ENCODE measurements at regions not wholly inside any gene's neighbourhood (a gene's known extent, or its start where the extent isn't known, plus 50 kb on each side); places are given as distances from the start of the nearest gene placed in this dataset.

GRCh38 chr9:73743826-73744225, 592.2 kb downstream of the ANXA1 start:
- Histone ChIP-seq H3K4me3 (ENCODE audit: low read length) (no peak overlapping the region), H4K20me1 (ENCODE audit: control insufficient read depth, insufficient read depth, low read depth, low read length) (no peaks in the 10 kb centered on the region), H3K79me2 (ENCODE audit: control insufficient read depth, low read length) (no peaks in the 10 kb centered on the region), H3K27me3 (ENCODE audit: control insufficient read depth, low read length) (no peaks in the 10 kb centered on the region), H3K9me3 (ENCODE audit: control insufficient read depth, insufficient read depth, low read length) (no peaks in the 10 kb centered on the region), H3K36me3 (ENCODE audit: control insufficient read depth, low read length) (no peaks in the 10 kb centered on the region), H3F3A (ENCODE audit: control insufficient read depth, insufficient read depth) (no peaks in the 10 kb centered on the region), H3K4me2 (ENCODE audit: low read length) (no peak overlapping the region), H3K4me1 (ENCODE audit: control insufficient read depth, low read length) (no peaks in the 10 kb centered on the region), H3K27ac (ENCODE audit: low read depth, low read length) (no peak overlapping the region), H3K9me2 (replicated peaks; ENCODE audit: control insufficient read depth, low read length) (no peaks in the 10 kb centered on the region)
- TF ChIP-seq CTCF (IDR thresholded peaks at IDR 0.05; ENCODE audit: low read depth, low read length, poor library complexity, severe bottlenecking) (no peak), EZH2phosphoT487 (IDR thresholded peaks at IDR 0.05; ENCODE audit: borderline replicate concordance, low read length) (no peak)

- Histone ChIP-seq H3K27me3 (ENCODE audit: control insufficient read depth, low read length) (no peaks in the 10 kb centered on the region), H3K36me3 (ENCODE audit: control insufficient read depth, low read length) (no peaks in the 10 kb centered on the region), H4K20me1 (ENCODE audit: control insufficient read depth, insufficient read depth, low read depth, low read length) (no peaks in the 10 kb centered on the region), H3K27ac (ENCODE audit: low read depth, low read length) (no peak overlapping the region), H3K9me3 (ENCODE audit: control insufficient read depth, insufficient read depth, low read length) (no peaks in the 10 kb centered on the region), H3K9me2 (replicated peaks; ENCODE audit: control insufficient read depth, low read length) (no peaks in the 10 kb centered on the region), H3K4me1 (ENCODE audit: control insufficient read depth, low read length) (no peaks in the 10 kb centered on the region), H3F3A (ENCODE audit: control insufficient read depth, insufficient read depth) (no peaks in the 10 kb centered on the region), H3K79me2 (ENCODE audit: control insufficient read depth, low read length) (no peaks in the 10 kb centered on the region), H3K4me2 (ENCODE audit: low read length) (no peak overlapping the region), H3K4me3 (ENCODE audit: low read length) (no peak overlapping the region)
- no peak for TF ChIP-seq CTCF (IDR thresholded peaks at IDR 0.05; ENCODE audit: low read depth, low read length, poor library complexity, severe bottlenecking)
Observed at GRCh38 chr9:73745598-73745997, 593.9 kb downstream of the ANXA1 start.

- TF ChIP-seq CTCF (IDR thresholded peaks at IDR 0.05; ENCODE audit: low read depth, low read length, poor library complexity, severe bottlenecking), result no peak
- no peak for TF ChIP-seq EZH2phosphoT487 (IDR thresholded peaks at IDR 0.05; ENCODE audit: borderline replicate concordance, low read length)
- Histone ChIP-seq H3K4me3 (ENCODE audit: low read length) (no peak overlapping the region), H3K79me2 (ENCODE audit: control insufficient read depth, low read length) (no peaks in the 10 kb centered on the region), H3K9me3 (ENCODE audit: control insufficient read depth, insufficient read depth, low read length) (no peaks in the 10 kb centered on the region; the same call in 1 of the 2 replicates), H3K27me3 (ENCODE audit: control insufficient read depth, low read length) (no peaks in the 10 kb centered on the region), H4K20me1 (ENCODE audit: control insufficient read depth, insufficient read depth, low read depth, low read length) (no peaks in the 10 kb centered on the region), H3K36me3 (ENCODE audit: control insufficient read depth, low read length) (no peaks in the 10 kb centered on the region), H3F3A (ENCODE audit: control insufficient read depth, insufficient read depth) (no peaks in the 10 kb centered on the region), H3K27ac (ENCODE audit: low read depth, low read length) (no peak overlapping the region), H3K4me1 (ENCODE audit: control insufficient read depth, low read length) (no peaks in the 10 kb centered on the region), H3K4me2 (ENCODE audit: low read length) (no peak overlapping the region), H3K9me2 (replicated peaks; ENCODE audit: control insufficient read depth, low read length) (no peaks in the 10 kb centered on the region)
Observed at GRCh38 chr9:73753171-73753570, 601.5 kb downstream of the ANXA1 start.

- Histone ChIP-seq H3F3A (ENCODE audit: control insufficient read depth, insufficient read depth) (no peaks in the 10 kb centered on the region), H3K9me3 (ENCODE audit: control insufficient read depth, insufficient read depth, low read length) (no peaks in the 10 kb centered on the region), H3K27me3 (ENCODE audit: control insufficient read depth, low read length) (no peaks in the 10 kb centered on the region), H3K4me2 (ENCODE audit: low read length) (no peak overlapping the region), H3K36me3 (ENCODE audit: control insufficient read depth, low read length) (no peaks in the 10 kb centered on the region), H3K9me2 (replicated peaks; ENCODE audit: control insufficient read depth, low read length) (no peaks in the 10 kb centered on the region), H3K4me3 (ENCODE audit: low read length) (no peak overlapping the region), H3K4me1 (ENCODE audit: control insufficient read depth, low read length) (no peaks in the 10 kb centered on the region), H3K79me2 (ENCODE audit: control insufficient read depth, low read length) (no peaks in the 10 kb centered on the region), H3K27ac (ENCODE audit: low read depth, low read length) (no peak overlapping the region), H4K20me1 (ENCODE audit: control insufficient read depth, insufficient read depth, low read depth, low read length) (no peaks in the 10 kb centered on the region)
- TF ChIP-seq CTCF (IDR thresholded peaks at IDR 0.05; ENCODE audit: low read depth, low read length, poor library complexity, severe bottlenecking) (no peak), EZH2phosphoT487 (IDR thresholded peaks at IDR 0.05; ENCODE audit: borderline replicate concordance, low read length) (no peak)
Observed at GRCh38 chr9:73761905-73762304, 610.2 kb downstream of the ANXA1 start.

Data from DOHH2 (cell line).